ENCODE measurements at regions not wholly inside any gene's neighbourhood (a gene's known extent, or its start where the extent isn't known, plus 50 kb on each side); places are given as distances from the start of the nearest gene placed in this dataset.

- DNase-seq, result no peak
These were observed 203.4 kb upstream of the BMPER start for GRCh38 chr7:33701927-33702326.

GRCh38 chr7:33702514-33703054, 202.8 kb upstream of the BMPER start:
- DNase-seq, result no peak

GRCh38 chr7:33705333-33705833, 200.0 kb upstream of the BMPER start:
- no peak for DNase-seq

DNA sequence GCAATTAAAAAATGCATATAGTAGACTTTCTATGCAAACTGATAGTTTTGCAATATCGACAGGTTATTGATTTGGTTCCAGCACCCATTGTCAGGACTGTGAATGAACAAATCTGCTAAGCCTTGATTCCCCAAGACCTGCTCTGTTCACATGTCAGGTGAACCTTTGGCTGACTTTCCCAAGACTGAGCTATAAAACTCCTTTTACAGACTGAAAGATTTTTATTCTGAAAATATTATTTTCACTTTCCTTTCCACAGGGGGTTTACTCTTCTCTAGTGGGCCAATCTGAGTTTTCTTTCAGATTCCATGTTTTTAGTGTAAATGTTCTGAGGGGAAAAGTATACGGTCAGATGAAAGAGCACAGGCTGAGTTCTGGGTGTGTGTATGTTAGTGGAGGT, 199.2 kb upstream of the BMPER start:
- DNase-seq, result no peak

DNA sequence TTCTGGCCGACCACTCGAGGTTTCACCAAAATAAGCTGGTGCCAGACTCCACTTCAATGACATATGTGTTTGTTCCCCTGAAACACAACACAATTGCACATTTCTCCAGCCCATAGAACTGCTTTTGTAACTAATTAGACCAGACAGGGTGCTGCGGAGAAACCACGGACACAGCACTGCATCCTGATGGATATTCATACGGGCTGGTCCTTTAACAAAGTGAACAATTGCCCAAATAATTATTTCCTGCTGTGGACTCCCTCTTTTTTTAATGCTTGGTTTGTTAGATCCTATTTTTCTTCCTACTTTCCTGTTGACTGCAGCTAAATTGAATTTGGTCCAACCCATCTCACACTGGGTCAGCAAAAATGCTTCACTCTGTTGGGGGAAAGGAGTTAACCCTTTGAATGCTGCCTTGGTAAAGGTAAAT, 198.6 kb upstream of the BMPER start:
- no peak for DNase-seq

DNA sequence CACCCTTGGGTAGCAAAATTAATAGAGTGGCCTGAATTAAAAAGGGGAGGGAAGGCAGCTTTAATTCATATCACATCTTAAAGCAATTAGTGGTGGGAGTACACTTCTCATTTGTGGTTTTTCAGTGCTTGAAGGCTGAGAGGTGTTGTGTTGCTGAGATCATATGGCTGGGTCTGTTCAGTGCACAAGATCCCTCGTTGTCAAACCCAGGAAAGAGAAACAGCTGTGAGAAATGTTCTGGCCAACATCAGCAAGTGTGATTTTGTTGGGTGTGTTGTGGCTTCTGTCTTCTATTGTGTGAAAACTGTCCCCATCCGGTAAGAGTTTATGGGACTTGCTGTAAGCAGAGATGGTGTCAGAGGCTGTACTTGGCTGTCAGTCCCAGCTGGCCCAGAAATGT, 197.9 kb upstream of the BMPER start:
- peak; percentile 54 for DNase-seq

- no peak for DNase-seq
These were observed 194.7 kb upstream of the BMPER start for GRCh38 chr7:33710608-33711007.

DNA sequence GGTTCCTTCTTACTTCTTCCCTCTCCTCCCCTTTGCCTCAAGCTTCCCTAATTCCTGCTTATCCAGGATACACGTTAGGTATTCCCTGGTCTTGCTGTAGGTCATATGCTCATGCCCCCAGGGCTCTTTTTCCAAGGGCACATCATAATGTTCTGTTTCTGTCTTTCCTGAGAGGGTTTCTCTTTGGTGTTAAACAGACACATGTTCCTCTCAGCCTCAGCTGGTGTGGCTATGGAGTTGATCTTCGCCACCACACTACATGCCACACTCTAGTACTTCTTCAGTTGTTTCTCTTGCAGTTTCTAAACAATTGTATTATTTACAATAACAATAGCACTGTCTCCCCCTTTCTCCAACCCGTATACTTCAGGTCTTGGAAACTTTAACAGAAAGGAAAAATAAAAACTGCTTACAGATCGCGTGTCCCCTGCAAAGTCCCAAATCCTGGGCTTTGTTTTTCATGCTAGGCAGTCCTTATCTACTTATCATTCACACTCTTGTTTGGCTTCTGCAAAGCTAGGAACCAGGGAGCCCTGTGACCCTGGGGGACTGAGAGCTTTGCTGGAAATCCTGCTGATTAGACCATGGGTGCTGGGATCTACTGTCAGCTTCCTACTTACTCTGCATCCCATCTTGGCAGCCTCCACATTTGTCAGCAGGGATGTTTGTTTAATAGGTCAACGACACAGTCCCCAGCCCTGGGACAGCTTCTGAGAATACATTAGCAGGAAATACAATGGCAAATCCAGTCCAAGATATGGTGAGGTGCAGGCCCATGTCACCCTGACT, 193.9 kb upstream of the BMPER start:
- DNase-seq, result no peak

- DNase-seq, result no peak
These were observed 193.3 kb upstream of the BMPER start for GRCh38 chr7:33712020-33712414.

DNA sequence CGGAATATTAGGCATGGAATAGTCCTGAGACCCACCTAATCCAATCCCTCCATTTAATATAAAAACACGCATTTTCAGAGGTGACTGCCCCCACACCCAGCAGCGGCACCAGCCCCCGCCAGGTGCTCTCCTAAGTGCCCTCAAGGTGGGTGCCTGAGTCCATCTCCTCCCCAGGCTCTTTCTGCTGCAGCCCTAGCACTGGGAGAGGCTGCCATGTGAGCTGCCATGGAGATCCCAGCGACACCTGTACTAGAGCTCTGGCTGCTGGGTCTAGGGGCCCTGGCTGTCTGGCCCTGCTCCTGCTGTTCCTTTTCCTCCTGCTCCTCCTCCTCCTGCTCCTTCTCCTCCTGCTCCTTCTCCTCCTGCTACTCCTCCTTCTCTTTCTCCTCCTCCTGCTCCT, 191.1 kb upstream of the BMPER start:
- no peak for DNase-seq

DNA sequence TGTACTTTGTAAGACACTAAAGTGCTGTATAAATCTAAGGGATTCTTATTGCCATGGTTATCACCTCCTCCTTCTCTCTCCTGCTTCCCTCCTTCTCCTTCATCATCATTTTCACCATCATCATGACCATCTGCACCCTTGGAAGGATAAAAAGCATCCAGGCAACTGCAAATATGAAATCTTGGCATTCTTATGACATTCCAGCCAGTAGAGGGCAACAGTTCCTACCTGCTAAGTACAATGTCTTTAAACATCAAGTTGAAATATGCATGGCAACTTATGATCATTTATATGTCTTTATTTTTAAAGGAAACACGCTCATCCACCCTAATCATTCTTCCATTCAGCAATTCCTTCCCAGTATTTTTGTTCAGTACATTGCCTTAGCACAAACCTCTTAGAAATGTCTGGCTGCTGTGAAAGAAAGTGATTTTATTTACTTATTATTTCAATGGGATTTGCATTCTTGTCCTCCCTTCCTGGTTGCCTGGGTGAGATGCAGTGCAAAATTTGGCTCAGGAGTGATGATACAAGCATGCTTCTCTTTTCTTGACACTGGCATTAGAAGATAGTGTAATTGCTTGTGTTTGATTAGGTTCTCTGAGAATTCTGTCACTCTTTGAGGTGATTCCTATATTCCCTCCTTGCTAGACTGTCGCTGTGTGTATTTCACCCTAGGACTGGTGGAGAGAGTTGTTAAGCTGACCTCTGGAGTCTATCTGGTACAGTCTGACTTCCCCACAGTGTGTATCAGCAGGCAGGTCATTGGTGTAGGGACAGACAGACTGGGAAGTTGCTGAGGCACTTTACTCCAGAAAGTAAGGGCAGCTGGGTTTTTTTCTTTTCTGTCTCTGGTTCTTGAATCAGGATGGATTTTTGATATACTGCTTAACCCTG, 188.5 kb upstream of the BMPER start:
- DNase-seq, result no peak

- DNase-seq, result peak; percentile 60
These were observed 186.2 kb upstream of the BMPER start for GRCh38 chr7:33719059-33719581.

GRCh38 chr7:33720139-33720538, 185.2 kb upstream of the BMPER start:
- DNase-seq, result no peak

DNA sequence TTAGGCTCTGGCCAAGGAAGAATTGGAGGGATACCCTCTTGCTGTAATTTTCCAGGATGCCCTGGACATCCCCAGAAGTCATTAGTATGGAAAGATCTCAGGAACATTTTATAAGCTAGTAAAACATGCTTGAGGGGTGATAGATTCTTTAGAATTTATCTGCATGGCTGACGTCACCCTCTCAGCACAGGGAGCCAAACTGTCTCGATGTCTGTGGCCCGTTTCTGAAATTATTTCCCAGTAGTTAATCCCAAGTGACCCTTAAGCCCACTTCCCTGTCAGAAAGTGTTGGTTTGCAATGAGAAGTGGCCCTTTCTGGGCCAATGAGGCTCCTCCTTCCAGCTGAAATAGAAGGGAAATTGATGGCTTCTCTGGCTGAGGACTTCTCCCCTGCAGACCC, 184.5 kb upstream of the BMPER start:
- no peak for DNase-seq

DNA sequence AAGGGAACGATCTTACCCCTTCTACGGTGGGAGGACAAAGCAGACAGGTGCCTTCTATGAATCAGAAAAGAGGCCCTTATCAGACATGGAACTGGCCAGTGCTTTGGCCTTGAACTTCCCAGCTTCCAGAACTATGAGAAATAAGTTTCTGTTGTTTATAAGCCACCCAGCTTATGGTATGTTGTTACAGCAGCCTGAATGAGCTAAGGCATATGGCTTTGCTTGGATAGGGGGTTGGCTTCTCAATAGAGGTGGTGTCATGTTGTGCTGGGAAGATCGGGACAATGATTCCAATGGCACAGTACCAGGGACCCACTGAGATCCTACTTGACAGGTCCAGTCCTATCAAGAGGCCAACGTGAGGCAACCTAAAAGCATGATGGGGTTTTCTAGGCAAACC, 183.4 kb upstream of the BMPER start:
- no peak for DNase-seq

GRCh38 chr7:33722383-33723101, 182.8 kb upstream of the BMPER start:
- DNase-seq, result peak; percentile 75

DNA sequence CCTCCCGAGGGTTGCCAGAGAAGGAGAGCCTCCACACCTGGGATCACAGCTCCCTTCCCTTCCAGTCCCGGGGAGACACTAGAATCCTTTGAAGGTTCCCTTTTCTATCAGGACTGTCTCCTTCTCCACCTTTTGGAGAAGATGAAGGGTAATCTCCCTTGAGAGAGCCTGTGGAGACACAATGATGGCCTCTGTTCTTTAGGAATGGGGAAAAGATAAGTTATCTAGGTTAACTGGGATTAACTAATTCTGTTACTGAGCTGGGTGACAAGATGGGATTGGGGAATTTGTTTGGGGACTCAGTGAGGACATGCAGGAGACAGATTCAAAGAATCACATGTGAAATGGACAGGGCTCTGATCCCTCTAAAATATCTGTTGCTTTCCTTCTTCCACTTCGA, 181.1 kb upstream of the BMPER start:
- no peak for DNase-seq

- DNase-seq, result no peak
These were observed 180.0 kb upstream of the BMPER start for GRCh38 chr7:33725111-33726025.

DNA sequence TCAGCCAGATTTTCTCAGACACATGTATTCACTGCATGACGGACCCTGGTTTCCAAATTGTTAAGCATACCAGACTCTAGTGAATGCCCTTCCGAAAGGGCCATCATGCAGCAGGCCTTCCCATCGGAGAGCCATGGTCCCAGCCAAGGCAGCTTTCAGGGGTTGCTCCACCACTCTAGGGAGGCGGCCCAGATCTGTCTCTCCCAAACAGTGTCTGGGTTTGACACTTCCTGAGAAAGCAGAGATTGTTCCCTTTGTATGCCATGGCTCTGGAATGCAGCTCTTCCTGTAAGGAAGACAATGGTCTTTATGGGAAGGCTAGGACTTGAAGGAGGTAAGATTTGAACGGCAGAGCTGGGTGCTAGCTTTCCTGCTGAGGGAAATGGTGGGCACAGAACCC, 178.8 kb upstream of the BMPER start:
- no peak for DNase-seq

DNA sequence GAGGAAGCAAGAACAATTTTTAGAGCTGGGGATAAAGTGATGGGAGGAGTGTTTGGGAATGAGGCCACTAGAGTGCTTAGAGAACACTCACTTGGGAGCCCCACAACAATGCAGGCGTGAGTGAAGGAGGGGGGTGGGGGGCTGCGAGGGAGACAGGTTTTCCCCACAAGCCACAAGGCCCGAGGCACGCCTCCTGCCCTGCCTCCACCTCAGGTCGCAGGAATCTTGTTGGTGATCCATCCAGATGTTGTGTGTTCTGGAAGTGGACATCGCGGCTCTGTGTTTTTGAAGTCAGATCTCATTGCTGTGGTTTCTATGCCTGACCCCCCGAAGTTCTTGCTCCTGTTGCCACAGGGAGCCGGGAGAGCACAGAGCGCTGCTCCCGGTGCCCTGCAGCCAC, 178.0 kb upstream of the BMPER start:
- no peak for DNase-seq

DNA sequence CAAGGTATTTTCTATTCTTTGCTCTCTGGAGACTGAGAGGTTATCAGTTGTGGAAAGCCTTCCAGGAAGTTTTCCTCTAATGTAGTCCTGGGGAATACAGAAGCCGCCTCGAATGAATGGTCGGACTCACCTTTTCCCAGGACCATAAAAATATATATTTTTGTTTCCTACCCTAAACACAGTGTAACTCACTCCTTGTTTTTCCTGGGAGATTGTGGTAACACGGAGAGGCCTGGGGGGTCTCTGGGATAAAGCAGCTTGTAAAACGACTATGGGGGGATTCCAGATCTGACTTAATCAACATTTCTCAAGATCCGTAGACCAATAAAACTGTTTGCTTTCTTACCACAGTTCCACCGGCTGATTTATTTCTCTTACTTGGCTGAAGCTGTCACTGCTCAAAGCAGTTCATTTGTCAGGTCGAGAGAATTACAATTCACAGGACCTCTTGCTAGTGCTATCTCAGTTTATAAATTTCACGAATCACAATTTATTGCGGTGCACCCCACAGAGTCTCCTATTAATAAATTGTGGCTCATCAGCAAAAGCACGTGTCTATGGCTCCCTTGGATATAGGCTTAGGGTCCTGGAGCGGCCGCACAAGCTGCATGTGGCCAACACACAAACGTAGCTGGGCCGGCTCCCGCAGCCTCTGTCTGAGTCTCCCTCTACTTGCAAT, 176.3 kb upstream of the BMPER start:
- no peak for DNase-seq
